ENCODE measurements at regions not wholly inside any gene's neighbourhood (a gene's known extent, or its start where the extent isn't known, plus 50 kb on each side); places are given as distances from the start of the nearest gene placed in this dataset.

- TF ChIP-seq ZNF274 (IDR thresholded peaks at IDR 0.05; ENCODE audit: low read depth, low read length), result no peak
- TF ChIP-seq YY1 (IDR thresholded peaks at IDR 0.05; ENCODE audit: insufficient read depth, insufficient read length), result no peak
- no peak for TF ChIP-seq SUZ12 (IDR thresholded peaks at IDR 0.05; ENCODE audit: extremely low read depth, insufficient read depth, insufficient read length)
Observed at GRCh38 chr6:2476376-2476775, 231.0 kb upstream of the GMDS start.

Measured in NT2/D1 (cell line).